ENCODE measurements at regions not wholly inside any gene's neighbourhood (a gene's known extent, or its start where the extent isn't known, plus 50 kb on each side); places are given as distances from the start of the nearest gene placed in this dataset.

DNA sequence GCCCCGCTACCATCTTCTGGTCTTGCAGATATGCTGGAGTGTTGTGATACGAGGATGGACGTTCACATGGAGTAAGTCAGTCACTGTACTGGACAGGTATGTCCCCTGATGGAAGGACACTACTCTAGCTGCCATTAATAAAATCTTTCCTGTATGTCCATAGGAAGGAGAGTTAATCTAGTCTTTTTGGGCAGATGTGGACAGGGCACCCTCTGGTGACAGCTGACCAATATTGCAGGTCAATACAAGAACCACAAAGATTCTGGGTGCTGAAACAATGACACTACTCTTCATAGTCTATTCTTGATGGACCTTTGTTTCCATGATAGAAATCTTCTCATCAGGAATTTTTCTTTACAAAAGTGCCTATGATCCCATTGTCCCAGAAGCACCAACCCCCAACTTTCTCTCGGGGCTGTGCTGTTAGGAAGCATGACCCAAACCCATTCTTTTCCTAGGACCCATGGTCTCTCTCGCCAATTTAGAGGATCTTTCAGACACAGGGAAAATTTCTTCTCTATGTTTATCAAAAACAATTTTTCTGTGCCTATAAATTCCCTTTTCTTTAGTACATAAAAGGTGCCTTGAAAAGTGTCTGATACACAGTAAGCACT is 376.9 kb downstream of the DTWD2 start:
- no peaks in the 10 kb centered on the region for H4K20me1 ChIP-seq (ENCODE audit: insufficient read depth, low read length)
- H3K27ac ChIP-seq (ENCODE audit: low read length): no peak overlapping the region
- no peaks in the 10 kb centered on the region for H3K9me3 ChIP-seq (ENCODE audit: insufficient read depth, low read length)
- H3K4me3 ChIP-seq (ENCODE audit: low read length): no peak overlapping the region
- H3K4me1 ChIP-seq (ENCODE audit: low read length): peaks cover 21% of the 10 kb centered on the region
- TF ChIP-seq EZH2phosphoT487 (IDR thresholded peaks at IDR 0.05; ENCODE audit: low read depth): no peak
- TF ChIP-seq CTCF (IDR thresholded peaks at IDR 0.05; ENCODE audit: low read depth, low read length): peak; percentile 79
- H2AFZ ChIP-seq (ENCODE audit: low read depth, low read length): no peak overlapping the region
- H3K9ac ChIP-seq (ENCODE audit: low read length): no peak overlapping the region
- no peak overlapping the region for H3K4me2 ChIP-seq (ENCODE audit: low read length)
- H3K36me3 ChIP-seq (replicated peaks; ENCODE audit: low read depth, low read length): no peaks in the 10 kb centered on the region
- H3K79me2 ChIP-seq (ENCODE audit: low read length): no peaks in the 10 kb centered on the region
- H3K27me3 ChIP-seq (ENCODE audit: low read depth, low read length): no peaks in the 10 kb centered on the region

DNA sequence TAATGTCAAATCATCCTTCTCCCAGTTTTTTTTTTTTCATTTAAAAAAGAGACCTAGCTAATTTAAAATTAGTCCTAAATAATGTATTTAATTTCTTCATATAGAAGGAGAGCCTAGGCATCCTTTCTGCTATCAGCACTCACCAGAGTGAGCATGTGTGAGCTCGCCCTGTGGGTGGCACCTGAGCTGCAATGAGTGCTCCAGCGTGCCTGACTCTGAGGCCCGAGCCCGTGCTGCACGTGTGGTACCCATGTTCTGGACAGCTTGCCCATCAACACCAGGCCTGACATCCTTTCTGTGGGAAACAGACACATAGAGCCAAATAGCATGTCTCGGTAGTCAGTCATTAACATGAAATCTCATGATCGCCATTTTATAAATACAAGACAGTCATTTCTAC is 381.4 kb downstream of the DTWD2 start:
- TF ChIP-seq CTCF (IDR thresholded peaks at IDR 0.05; ENCODE audit: low read depth, low read length): no peak
- no peak for TF ChIP-seq EZH2phosphoT487 (IDR thresholded peaks at IDR 0.05; ENCODE audit: low read depth)
- H3K79me2 ChIP-seq (ENCODE audit: low read length): no peaks in the 10 kb centered on the region
- H3K27ac ChIP-seq (ENCODE audit: low read length): no peak overlapping the region

DNA sequence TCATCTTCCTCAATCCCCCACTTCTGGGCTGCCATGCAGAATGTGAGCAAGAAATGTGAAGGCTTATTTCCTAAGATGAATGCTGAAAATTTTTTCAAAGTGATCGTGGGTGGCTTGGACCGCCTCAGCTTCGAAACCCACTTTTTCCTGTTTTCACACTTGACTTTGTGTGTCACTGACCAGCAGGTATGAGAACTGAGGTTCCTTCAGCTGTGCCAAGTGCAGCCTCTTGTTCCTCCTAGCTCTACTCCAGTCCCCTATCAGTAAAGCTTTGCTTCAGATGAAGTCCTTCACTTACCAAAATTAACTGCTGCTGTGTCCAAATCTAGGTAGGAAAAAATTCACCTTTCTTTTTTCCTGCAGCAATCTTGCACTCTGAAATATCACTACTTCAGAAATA is 382.6 kb downstream of the DTWD2 start:
- Histone ChIP-seq H3K27ac (ENCODE audit: low read length) (no peak overlapping the region), H3K79me2 (ENCODE audit: low read length) (no peaks in the 10 kb centered on the region), H3K27me3 (ENCODE audit: low read depth, low read length) (no peaks in the 10 kb centered on the region), H4K20me1 (ENCODE audit: insufficient read depth, low read length) (no peaks in the 10 kb centered on the region), H3K36me3 (replicated peaks; ENCODE audit: low read depth, low read length) (no peaks in the 10 kb centered on the region), H2AFZ (ENCODE audit: low read depth, low read length) (no peak overlapping the region), H3K9ac (ENCODE audit: low read length) (no peak overlapping the region), H3K4me3 (ENCODE audit: low read length) (no peak overlapping the region), H3K4me1 (ENCODE audit: low read length) (no peaks in the 10 kb centered on the region), H3K4me2 (ENCODE audit: low read length) (no peak overlapping the region), H3K9me3 (ENCODE audit: insufficient read depth, low read length) (no peaks in the 10 kb centered on the region)
- no peak for TF ChIP-seq CTCF (IDR thresholded peaks at IDR 0.05; ENCODE audit: low read depth, low read length)
- no peak for TF ChIP-seq EZH2phosphoT487 (IDR thresholded peaks at IDR 0.05; ENCODE audit: low read depth)

More for the DNA sequence above, 381.4 kb downstream of the DTWD2 start:
- Histone ChIP-seq H3K9ac (ENCODE audit: low read length) (no peak overlapping the region), H3K4me1 (ENCODE audit: low read length) (no peaks in the 10 kb centered on the region), H4K20me1 (ENCODE audit: insufficient read depth, low read length) (no peaks in the 10 kb centered on the region), H3K9me3 (ENCODE audit: insufficient read depth, low read length) (no peaks in the 10 kb centered on the region), H3K4me3 (ENCODE audit: low read length) (no peak overlapping the region), H3K36me3 (replicated peaks; ENCODE audit: low read depth, low read length) (no peaks in the 10 kb centered on the region), H3K4me2 (ENCODE audit: low read length) (no peak overlapping the region), H2AFZ (ENCODE audit: low read depth, low read length) (no peak overlapping the region), H3K27me3 (ENCODE audit: low read depth, low read length) (no peaks in the 10 kb centered on the region)

GRCh38 chr5:118604106-118604505 is 384.2 kb downstream of the DTWD2 start:
- Histone ChIP-seq H3K36me3 (replicated peaks; ENCODE audit: low read depth, low read length) (no peaks in the 10 kb centered on the region), H3K4me1 (ENCODE audit: low read length) (no peaks in the 10 kb centered on the region), H3K9ac (ENCODE audit: low read length) (no peak overlapping the region), H3K27me3 (ENCODE audit: low read depth, low read length) (no peaks in the 10 kb centered on the region), H3K27ac (ENCODE audit: low read length) (no peak overlapping the region), H3K4me2 (ENCODE audit: low read length) (no peak overlapping the region), H3K79me2 (ENCODE audit: low read length) (no peaks in the 10 kb centered on the region), H2AFZ (ENCODE audit: low read depth, low read length) (no peak overlapping the region), H4K20me1 (ENCODE audit: insufficient read depth, low read length) (no peaks in the 10 kb centered on the region), H3K4me3 (ENCODE audit: low read length) (no peak overlapping the region), H3K9me3 (ENCODE audit: insufficient read depth, low read length) (no peaks in the 10 kb centered on the region)
- TF ChIP-seq CTCF (IDR thresholded peaks at IDR 0.05; ENCODE audit: low read depth, low read length): no peak

Data from OCI-LY3 (cell line).